ENCODE measurements at regions not wholly inside any gene's neighbourhood (a gene's known extent, or its start where the extent isn't known, plus 50 kb on each side); places are given as distances from the start of the nearest gene placed in this dataset.

DNA sequence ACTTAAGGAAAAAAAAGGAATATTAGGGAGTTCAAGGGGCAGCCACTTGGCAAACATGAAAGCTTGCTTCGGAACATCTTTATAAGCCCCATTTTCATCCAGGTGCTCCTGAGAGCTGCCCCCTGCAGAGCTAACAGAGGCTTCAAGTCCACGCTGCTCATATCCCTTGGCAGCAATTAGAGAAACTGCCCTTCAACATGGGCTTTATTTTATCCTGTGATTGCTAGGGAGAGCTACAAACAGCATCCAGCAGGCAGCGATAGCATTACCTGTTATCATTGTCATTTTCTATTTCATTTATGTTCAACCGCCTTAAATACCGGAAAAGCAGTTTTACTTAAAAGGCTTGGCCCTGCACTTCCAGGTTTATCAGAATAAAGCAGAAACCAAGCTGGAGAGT lies 68.4 kb upstream of the MCTP2 start:
- TF ChIP-seq TAF1 (IDR thresholded peaks at IDR 0.05; ENCODE audit: borderline replicate concordance, insufficient read depth, low read length) (no peak), POLR2AphosphoS5 (IDR thresholded peaks at IDR 0.05; ENCODE audit: low read depth, low read length) (no peak)

Measured in PFSK-1 (cell line).